OCI-M1 (cell line): ENCODE measurements at regions not wholly inside any gene's neighbourhood (a gene's known extent, or its start where the extent isn't known, plus 50 kb on each side); places are given as distances from the start of the nearest gene placed in this dataset.

Experiments used
- DNase-seq: peaks from one replicate; lab custom pipeline; 2025; lab: John Stamatoyannopoulos, UW

DNA sequence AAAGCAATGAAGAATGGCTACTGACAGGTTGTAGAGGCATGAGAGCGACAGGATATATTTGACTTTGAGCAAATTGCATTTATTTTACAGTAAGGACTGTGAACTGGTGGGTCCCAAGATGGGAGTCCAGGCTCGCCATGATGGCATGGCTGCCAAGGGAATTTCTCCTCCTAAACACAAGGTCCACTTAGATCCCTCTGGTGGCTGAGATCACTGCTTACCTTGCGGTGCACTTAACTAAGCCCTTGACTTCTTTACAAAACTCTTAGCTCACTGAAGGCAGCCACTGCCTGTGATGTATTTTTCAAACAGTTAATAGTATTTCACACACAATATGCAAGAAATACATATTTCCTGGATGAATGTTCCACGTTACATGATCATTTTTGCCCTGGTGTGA, 50.3 kb upstream of the SORBS2 start:
- no peak for DNase-seq

DNA sequence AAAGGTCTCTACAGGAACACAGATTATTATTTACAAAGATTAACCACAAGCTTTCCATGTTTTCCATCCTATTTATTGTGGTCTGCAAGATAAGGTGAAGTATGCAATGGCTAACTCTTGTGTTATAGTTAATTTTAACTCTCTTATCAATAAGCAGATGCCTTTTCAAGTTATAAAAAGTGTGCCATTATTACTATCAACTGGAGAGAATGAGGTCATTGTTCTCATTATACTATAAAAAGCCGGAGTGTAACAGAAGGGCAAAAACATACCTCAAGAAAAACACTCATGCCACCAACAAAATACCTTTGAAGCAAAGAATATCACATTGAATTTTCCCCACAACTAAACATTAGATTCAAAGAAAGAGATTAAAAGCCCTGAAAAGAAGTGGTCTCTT, 52.0 kb upstream of the SORBS2 start:
- no peak for DNase-seq

DNA sequence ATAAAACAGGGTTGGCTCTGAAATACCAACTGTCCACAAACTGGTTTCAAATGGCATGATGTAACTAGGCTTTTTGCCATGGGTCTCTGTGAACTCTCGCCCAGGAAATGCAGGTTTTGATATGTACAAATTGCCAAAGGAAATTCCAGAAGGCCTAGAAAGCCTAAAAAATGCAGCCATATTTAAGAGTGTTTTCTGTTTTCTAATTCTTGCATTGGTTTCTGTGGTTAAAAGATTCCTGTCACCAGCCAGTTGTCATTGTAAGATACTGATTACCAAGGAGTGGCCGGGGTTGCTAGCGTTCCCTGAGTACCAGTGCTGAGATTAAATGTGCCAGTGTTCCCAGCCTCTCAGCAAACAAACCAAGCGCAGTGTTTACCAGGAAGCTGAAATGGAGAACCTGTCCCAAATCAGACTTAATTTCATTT, 53.9 kb upstream of the SORBS2 start:
- peak; percentile 9 for DNase-seq

DNA sequence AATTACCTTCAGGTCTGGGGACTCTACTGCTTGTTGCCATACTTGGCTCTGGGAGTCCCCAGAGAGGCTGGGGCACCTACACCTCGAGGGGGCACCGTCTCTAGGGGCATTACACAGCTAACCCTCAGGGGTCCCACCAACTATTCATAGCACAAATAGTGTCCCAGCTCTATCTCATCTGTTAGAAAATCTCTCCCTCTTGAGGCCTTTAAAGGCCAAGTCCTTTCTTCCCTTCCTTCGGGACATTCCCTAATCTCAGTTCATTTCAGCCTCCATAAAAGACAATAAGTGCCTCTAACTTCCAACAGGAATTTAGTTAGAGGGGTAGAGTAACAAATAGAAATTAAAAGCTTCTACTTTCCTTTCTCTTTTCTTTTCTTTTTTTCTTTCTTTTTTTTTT, 55.8 kb upstream of the SORBS2 start:
- no peak for DNase-seq

GRCh38 chr4:185868983-185869382, 57.0 kb upstream of the SORBS2 start:
- DNase-seq: no peak

DNA sequence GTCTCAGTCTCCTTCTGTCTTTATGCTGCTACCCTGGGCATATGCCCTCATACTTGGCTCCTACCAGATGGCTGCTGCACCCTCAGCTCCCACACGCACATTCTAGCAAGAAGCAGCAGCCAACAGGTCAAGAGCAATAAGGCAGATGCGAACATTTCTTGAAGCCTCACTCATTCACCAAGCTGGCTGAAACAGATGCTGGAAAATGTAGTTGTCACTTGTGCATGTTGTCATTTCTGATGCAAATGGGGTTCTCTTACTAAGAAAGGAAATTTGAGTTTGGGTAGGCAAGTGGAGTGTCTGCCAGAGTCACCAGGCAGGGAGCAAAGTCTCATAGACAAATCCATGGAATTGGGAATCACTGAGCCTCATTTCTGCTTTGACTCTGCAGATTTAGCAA, 57.4 kb upstream of the SORBS2 start:
- DNase-seq: no peak

DNA sequence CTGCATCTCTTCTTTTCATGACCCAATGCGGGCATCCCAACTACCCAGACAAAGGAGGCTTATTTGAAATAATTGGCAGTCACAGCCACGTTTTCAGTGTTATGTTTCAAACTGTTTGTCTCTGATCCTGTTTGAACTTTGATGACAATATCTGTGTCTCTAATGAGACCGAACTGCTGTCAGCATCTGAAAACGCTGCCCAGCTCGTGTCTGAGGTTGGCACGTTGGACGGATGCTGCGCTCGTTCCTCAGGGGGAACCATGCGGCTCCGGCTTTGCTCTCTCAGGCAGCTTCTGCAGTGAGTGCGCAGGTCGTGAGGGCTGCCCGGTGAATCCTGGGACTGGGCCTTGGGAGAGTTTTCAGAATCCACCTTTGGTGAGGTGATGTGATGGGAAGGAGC, 58.4 kb upstream of the SORBS2 start:
- no peak for DNase-seq

DNA sequence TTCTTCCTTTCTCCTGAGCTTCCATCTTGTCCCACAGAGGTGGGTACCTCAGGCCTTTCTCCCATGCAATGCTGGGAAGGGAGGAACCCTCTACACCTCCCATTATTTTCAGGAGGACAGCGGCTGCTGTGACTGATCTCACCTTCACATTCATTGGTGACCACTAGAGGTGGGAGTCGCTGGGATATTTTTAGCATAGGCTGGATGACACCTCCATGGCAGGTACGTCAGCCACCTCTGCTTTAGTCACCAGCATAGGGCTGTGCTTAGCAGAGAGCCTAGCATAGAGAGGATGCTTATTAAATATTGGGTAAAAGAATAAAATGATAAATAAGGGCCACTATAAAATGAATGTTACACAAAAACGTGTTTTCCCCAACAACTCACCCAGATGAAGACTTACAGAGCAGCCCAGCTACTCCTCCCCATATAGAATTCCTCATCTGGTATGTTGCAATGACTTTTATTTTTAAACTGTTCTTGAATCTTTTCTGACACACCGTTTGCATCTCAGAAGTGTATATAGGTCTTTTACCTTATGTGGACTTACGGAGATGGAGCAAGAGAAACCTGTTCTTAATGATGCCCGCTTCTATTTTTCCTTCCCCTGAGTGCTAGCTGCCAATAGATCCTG, 60.9 kb upstream of the SORBS2 start:
- no peak for DNase-seq

GRCh38 chr4:185874516-185875230, 62.7 kb upstream of the SORBS2 start:
- DNase-seq: no peak

DNA sequence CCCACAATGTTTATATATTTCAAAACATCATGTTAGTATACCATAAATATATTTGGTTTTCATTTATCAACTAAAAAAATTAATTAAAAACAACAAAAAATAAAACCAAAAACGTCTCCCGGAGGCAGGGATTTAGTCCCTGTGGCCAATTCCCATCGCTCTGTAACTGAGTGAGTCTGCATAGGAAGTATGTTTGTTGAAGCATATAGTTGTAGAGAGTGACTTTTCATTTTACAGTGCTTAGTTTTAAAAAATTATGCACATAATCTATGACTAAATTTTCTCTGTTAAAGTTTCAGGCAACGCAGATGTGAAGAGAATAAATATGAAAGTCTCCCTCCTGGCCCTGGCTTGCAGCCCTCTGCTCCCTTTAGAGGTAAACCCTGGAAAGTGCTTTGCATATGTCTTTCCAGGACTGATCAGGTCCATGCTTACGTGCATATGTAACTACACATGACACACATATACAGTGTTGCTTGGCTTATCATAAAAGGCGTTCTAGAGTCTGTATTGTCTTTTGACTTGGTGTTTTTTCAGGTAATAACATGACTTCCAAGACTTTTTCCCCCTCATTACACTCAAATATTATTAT, 63.4 kb upstream of the SORBS2 start:
- DNase-seq: no peak

GRCh38 chr4:185878633-185879032, 66.6 kb upstream of the SORBS2 start:
- no peak for DNase-seq

- no peak for DNase-seq
These were observed 67.8 kb upstream of the SORBS2 start for GRCh38 chr4:185879666-185880312.

- DNase-seq: no peak
These were observed 68.6 kb upstream of the SORBS2 start for GRCh38 chr4:185880571-185880970.

DNA sequence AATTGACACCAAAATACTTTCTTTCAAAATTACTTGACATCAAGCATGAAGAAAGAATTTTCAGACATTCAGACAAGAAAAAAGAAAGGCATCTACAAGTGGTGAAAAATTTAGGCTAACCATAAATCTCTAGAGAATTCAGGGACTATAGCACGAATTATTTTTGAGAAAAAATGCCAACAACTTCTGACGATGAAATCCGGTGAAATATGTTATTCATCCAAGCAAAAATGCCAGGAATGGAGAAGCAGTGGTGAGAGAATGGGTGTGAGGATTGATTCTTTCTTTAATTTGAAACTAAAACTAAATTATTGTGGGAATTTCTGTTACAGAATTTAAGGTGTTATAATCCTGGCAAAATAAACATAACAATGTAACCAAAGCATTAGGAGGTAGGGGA, 69.4 kb upstream of the SORBS2 start:
- no peak for DNase-seq

DNA sequence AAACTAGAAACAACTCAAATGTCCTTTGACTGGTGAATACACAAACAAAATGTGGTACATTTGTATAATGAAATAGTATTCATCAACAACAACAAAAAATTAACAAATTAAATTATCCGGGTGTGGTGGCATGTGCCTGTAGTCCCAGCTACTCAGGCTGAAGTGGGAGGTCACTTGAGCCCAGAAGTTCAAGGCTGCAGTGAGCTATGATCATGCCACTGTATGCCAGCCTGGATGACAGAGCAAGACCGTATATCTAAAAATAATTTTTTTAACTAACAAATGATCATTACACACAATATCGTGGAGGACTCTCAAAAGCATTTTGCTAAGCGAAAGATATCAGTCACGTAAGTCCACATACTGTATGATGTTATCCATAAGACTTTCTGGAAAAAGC, 71.6 kb upstream of the SORBS2 start:
- no peak for DNase-seq

DNA sequence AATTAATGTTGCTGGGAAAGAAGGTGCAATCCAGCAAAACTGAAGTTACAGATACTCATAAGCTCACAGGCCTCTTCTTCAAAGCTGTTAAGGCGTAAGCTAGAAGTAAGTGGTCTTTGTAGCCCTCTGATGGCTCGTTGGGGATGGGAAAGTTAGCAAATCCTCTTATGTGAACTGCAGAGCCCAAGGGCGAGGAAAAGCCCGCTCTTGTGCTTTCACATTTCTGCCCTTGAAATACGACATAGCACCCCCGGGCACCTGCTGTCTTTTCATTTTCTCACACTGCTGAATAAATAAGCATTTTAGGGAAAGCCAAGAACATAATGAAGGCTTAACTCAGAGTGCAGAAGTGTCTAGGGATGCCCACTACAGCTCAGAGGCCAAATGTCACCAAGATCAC, 73.1 kb upstream of the SORBS2 start:
- no peak for DNase-seq

DNA sequence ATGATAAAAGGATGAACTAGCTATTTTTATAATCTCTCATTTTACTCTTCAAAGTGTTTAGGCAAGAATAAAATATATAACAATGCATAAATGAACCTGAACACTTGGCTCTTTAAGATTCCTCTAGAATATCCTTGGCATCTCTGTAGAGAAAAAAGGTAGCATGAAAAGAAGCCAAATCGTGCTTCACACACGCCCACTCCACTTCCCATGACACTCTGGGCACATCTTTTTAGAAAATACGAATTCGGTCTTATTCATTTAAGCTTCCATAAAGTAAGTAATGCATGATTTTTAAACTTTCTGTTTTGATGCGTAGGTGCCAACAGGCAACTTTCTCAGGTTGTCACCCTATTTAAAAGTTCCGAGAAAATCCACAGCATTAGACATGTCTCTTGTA, 73.6 kb upstream of the SORBS2 start:
- DNase-seq: no peak

- no peak for DNase-seq
These were observed 75.0 kb upstream of the SORBS2 start for GRCh38 chr4:185886832-185887524.

- DNase-seq: no peak
These were observed 76.7 kb upstream of the SORBS2 start for GRCh38 chr4:185888676-185889075.

DNA sequence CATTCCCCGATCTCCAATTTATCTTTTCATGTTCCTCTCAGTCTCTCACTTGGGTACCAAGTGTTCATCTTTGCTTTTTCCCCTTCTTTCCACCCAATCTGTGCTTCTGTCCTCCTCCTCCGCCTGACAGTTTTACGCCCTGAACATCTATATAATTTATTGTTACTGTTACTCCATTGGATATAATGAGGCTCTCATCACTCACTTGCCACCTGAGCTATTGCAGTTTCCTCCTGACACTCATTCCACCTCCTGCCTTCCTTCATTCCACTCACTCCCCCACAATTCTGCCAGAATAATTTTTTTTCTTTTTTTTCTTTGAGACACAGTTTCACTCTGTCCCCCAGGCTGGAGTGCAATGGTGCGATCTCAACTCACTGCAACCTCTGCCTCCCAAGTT, 77.6 kb upstream of the SORBS2 start:
- DNase-seq: no peak

GRCh38 chr4:185890196-185890595, 78.2 kb upstream of the SORBS2 start:
- DNase-seq: no peak

DNA sequence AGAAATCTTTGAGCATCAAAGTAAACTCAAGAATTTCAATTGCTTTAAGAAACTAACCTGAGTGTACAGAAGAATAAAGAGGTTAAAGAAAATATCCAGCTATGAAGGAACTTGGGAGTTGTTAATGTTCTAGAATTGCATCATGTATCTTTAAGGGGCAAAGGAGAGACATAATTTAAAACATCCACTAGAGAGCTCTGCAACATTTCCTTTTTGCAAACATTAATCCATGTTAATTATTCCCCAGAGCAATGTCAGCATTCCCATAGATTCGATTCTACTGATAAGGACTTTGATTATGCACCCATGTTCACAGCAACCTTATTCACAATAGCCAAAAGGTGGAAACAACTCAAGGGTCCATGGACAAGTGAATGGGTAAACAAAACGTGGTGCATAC, 80.2 kb upstream of the SORBS2 start:
- DNase-seq: no peak

GRCh38 chr4:185893500-185893899, 81.5 kb upstream of the SORBS2 start:
- no peak for DNase-seq
